ENCODE measurements at regions not wholly inside any gene's neighbourhood (a gene's known extent, or its start where the extent isn't known, plus 50 kb on each side); places are given as distances from the start of the nearest gene placed in this dataset.

- Histone ChIP-seq H3K9me3 (ENCODE audit: low read length) (no peaks in the 10 kb centered on the region), H4K20me1 (ENCODE audit: insufficient read depth, low read length) (no peaks in the 10 kb centered on the region), H3K79me2 (ENCODE audit: insufficient read depth, low read length) (no peaks in the 10 kb centered on the region), H3K27me3 (ENCODE audit: control insufficient read depth in 1 of 2, insufficient read depth in 2 of 2, low read length in 2 of 2) (no peaks in the 10 kb centered on the region), H3K36me3 (replicated peaks in 1 of 2; ENCODE audit: control insufficient read depth in 1 of 2, insufficient read depth in 2 of 2, low read length in 2 of 2) (no peaks in the 10 kb centered on the region), H3K9ac (ENCODE audit: insufficient read depth, low read depth, low read length) (no peak overlapping the region), H3K27ac (ENCODE audit: extremely low read length, insufficient read depth, low read length) (no peak overlapping the region), H2AFZ (ENCODE audit: low read length) (no peak overlapping the region), H3K4me1 (ENCODE audit: insufficient read depth, low read length) (no peaks in the 10 kb centered on the region), H3K4me2 (ENCODE audit: low read depth, low read length) (no peak overlapping the region), H3K4me3 (replicated peaks in 1 of 3; ENCODE audit: insufficient read depth in 1 of 3, low read depth in 2 of 3, low read length in 3 of 3) (no peak overlapping the region)
- WGBS (ENCODE audit: low lambda C conversion rate): 37% methylated on average over 1 of the region's 1 CpG
- ATAC-seq (no peak), DNase-seq (ENCODE audit: low spot score) (no peak), FAIRE-seq (no peak)
- ChIA-PET CTCF (ENCODE audit: low intra/inter-chr PET ratio, low total read pairs) (no interaction called here), POLR2A (no interaction called here)
- intact Hi-C loops (cut with micrococcal nuclease; ENCODE audit: unreplicated experiment): no loop called here
- TF ChIP-seq KLF6 (CRISPR knock-in tag; IDR thresholded peaks at IDR 0.05) (no peak), NFRKB (IDR thresholded peaks at IDR 0.05) (no peak), NR2F6 (IDR thresholded peaks at IDR 0.05) (no peak), NR2F6 (CRISPR knock-in tag; IDR thresholded peaks at IDR 0.05) (no peak), ZZZ3 (CRISPR knock-in tag; IDR thresholded peaks at IDR 0.05; ENCODE audit: borderline replicate concordance) (no peak), REL (CRISPR knock-in tag; conservative IDR thresholded peaks at IDR 0.05) (no peak), FOXK2 (IDR thresholded peaks at IDR 0.05) (no peak), ZNF207 (IDR thresholded peaks at IDR 0.05; ENCODE audit: borderline replicate concordance) (no peak), ESRRA (CRISPR knock-in tag; IDR thresholded peaks at IDR 0.05; ENCODE audit: low read depth) (no peak), NFAT5 (CRISPR knock-in tag; IDR thresholded peaks at IDR 0.05) (no peak), SIN3B (IDR thresholded peaks at IDR 0.05; ENCODE audit: low read length) (no peak)
- no TSS peak for BruUV-seq (replicated peaks)
- in situ Hi-C loops (cut with HindIII; ENCODE audit: extremely low pct_ligation_motif_present, low pct_unique_long_range_greater_than_20kb): no loop called here
Observed at GRCh38 chr4:66855956-66856355, 689.3 kb downstream of the CENPC start.

All from HepG2 (cell line).